HepG2 (cell line): ENCODE measurements at regions not wholly inside any gene's neighbourhood (a gene's known extent, or its start where the extent isn't known, plus 50 kb on each side); places are given as distances from the start of the nearest gene placed in this dataset.

Experiments
- ATAC-seq: fragments of 200-7000 bp; cut with Tn5 transposase; 3 replicates; pipeline ENCODE4 v1.9.1; 2020; ENCODE audit warnings: mild to moderate bottlenecking, moderate library complexity
- BruUV-seq: library from RNA; stranded (reverse); fragments of 400-500 nt; replicated peaks from 2 replicates; lab custom pipeline; 2021; lab: Mats Ljungman, UMichigan
- CTCF ChIA-PET: fragments of 300-600 bp; formaldehyde crosslinking; extraction: SDS; loops from one replicate; lab custom pipeline; 2021; ENCODE audit warnings: low total read pairs, inconsistent platforms, low intra/inter-chr PET ratio; lab: Yijun Ruan, JAX
- POLR2A ChIA-PET: fragments of 350-600 bp; sonication (Branson Sonifier 250); formaldehyde crosslinking; loops from one replicate; lab custom pipeline; 2020; ENCODE audit warnings: antibody characterized with exemption, inconsistent platforms; lab: Yijun Ruan, JAX
- DNase-seq: peaks from one replicate; pipeline ENCODE4 v3.0.0-alpha.2; 2015; ENCODE audit warnings: low spot score
- FAIRE-seq: peaks from 3 replicates; lab custom pipeline; 2011; peaks lifted over from hg19 to GRCh38; lab: Jason Lieb, UNC
- H2AFZ ChIP-seq: one replicate; pipeline ENCODE4 v1.6.1; 2011; ENCODE audit warnings: low read length, inconsistent platforms
- H3K27ac ChIP-seq: fragments of 300-600 bp; 3 replicates; pipeline ENCODE4 v1.8.0; 2011; ENCODE audit warnings: mixed run types, mild to moderate bottlenecking, mixed read lengths, low read length, inconsistent platforms; ENCODE audit not compliant: insufficient read depth; ENCODE audit errors: extremely low read length
- H3K27me3 ChIP-seq, 2 experiments: fragments of 200-600 bp in 1 of 2; 2 replicates in 1 of 2; 3 replicates in 1 of 2; pipeline versions ENCODE4 v1.6.0 to v1.8.0; 2011; ENCODE audit warnings: low read length in 2 of 2, mild to moderate bottlenecking in 2 of 2, moderate library complexity in 2 of 2, inconsistent platforms in 1 of 2; ENCODE audit not compliant: insufficient read depth in 2 of 2, control insufficient read depth in 1 of 2
- H3K36me3 ChIP-seq, 2 experiments: fragments of 200-600 bp in 1 of 2; replicated peaks in 1 of 2; 2 replicates in 1 of 2; 3 replicates in 1 of 2; pipeline versions ENCODE4 v1.5.1 to v1.8.0; 2011; ENCODE audit warnings: low read length in 2 of 2, inconsistent platforms in 1 of 2; ENCODE audit not compliant: insufficient read depth in 2 of 2, control insufficient read depth in 1 of 2
- H3K4me1 ChIP-seq: 2 replicates; pipeline ENCODE4 v1.5.1; 2012; ENCODE audit warnings: low read length, inconsistent platforms; ENCODE audit not compliant: insufficient read depth
- H3K4me2 ChIP-seq: 2 replicates; pipeline ENCODE4 v1.6.0; 2011; ENCODE audit warnings: low read depth, low read length, inconsistent platforms
- H3K4me3 ChIP-seq, 3 experiments: fragments of 200-600 bp in 1 of 3; sonication (generic), shearing (Covaris generic) in 1 of 3; replicated peaks in 1 of 3; 2 replicates each; pipeline ENCODE4 v1.5.1; 2011 to 2016; ENCODE audit warnings: low read length in 3 of 3, inconsistent platforms in 2 of 3, low read depth in 2 of 3, mild to moderate bottlenecking in 2 of 3, control low read depth in 1 of 3, mixed read lengths in 1 of 3; ENCODE audit not compliant: insufficient read depth in 1 of 3
- H3K79me2 ChIP-seq: one replicate; pipeline ENCODE4 v1.6.1; 2011; ENCODE audit warnings: low read length, inconsistent platforms; ENCODE audit not compliant: insufficient read depth
- H3K9ac ChIP-seq: 2 replicates; pipeline ENCODE4 v1.6.0; 2011; ENCODE audit warnings: mild to moderate bottlenecking, low read depth, low read length, inconsistent platforms; ENCODE audit not compliant: insufficient read depth
- H3K9me3 ChIP-seq: 2 replicates; pipeline ENCODE4 v1.5.1; 2012; ENCODE audit warnings: mild to moderate bottlenecking, low read length
- H4K20me1 ChIP-seq: 2 replicates; pipeline ENCODE4 v1.6.0; 2011; ENCODE audit warnings: inconsistent platforms, mild to moderate bottlenecking, low read length, moderate library complexity; ENCODE audit not compliant: insufficient read depth
- ARID3A ChIP-seq: IDR thresholded peaks from 2 replicates; pipeline ENCODE4 v1.6.1; 2012; ENCODE audit warnings: low read depth, low read length, improper control_type of control experiment
- ETV5 ChIP-seq: IDR thresholded peaks from 2 replicates; pipeline ENCODE4 v1.6.1; 2018; ENCODE audit warnings: missing biosample characterization, missing genetic modification reagents, inconsistent platforms, borderline replicate concordance
- FOXM1 ChIP-seq: sonication (generic); formaldehyde crosslinking; IDR thresholded peaks from 2 replicates; pipeline ENCODE4 v1.5.0; 2020; ENCODE audit warnings: missing genetic modification reagents
- HNF1B ChIP-seq: sonication (generic); formaldehyde crosslinking; IDR thresholded peaks from 2 replicates; pipeline ENCODE4 v1.5.1; 2020; ENCODE audit warnings: mild to moderate bottlenecking, moderate library complexity, missing genetic modification reagents
- ZNF496 ChIP-seq: sonication (generic); formaldehyde crosslinking; IDR thresholded peaks from 2 replicates; pipeline ENCODE4 v1.8.1; 2023; ENCODE audit warnings: mild to moderate bottlenecking, moderate library complexity, missing genetic modification reagents; ENCODE audit not compliant: insufficient replicate concordance
- WGBS: methylation state at CpG from one replicate; pipeline ENCODE4 v1.1.6; 2017; ENCODE audit warnings: low lambda C conversion rate; 5-methylcytosine and 5-hydroxymethylcytosine counted together
- in situ Hi-C: cut with HindIII; loops from 2 replicates; pipeline ENCODE4 v1.10.0; 2017; ENCODE audit warnings: low pct_unique_long_range_greater_than_20kb; ENCODE audit not compliant: extremely low pct_ligation_motif_present
- intact Hi-C: fragments of 100-400 bp; cut with micrococcal nuclease; formaldehyde crosslinking; loops from one replicate; pipeline ENCODE4 v1.10.0; 2022; ENCODE audit not compliant: unreplicated experiment

GRCh38 chr2:167383610-167384194, 495.4 kb downstream of the XIRP2 start:
- no peaks in the 10 kb centered on the region for H3K9me3 ChIP-seq
- no peaks in the 10 kb centered on the region for H3K36me3 ChIP-seq
- DNase-seq (no peak), ATAC-seq (no peak), FAIRE-seq (no peak)
- intact Hi-C loops: no loop called here
- H3K27ac ChIP-seq: no peak overlapping the region
- no peak overlapping the region for H3K4me3 ChIP-seq
- TF ChIP-seq ETV5 (CRISPR knock-in tag) (no peak), HNF1B (CRISPR knock-in tag) (no peak), ARID3A (no peak), ZNF496 (CRISPR knock-in tag) (no peak), FOXM1 (CRISPR knock-in tag) (no peak)
- in situ Hi-C loops: no loop called here
- BruUV-seq: no TSS peak
- no peaks in the 10 kb centered on the region for H3K27me3 ChIP-seq
- no peaks in the 10 kb centered on the region for H3K4me1 ChIP-seq
- H2AFZ ChIP-seq: no peak overlapping the region
- H3K9ac ChIP-seq: no peak overlapping the region
- POLR2A ChIA-PET: no interaction called here
- CTCF ChIA-PET: no interaction called here
- H4K20me1 ChIP-seq: no peaks in the 10 kb centered on the region
- WGBS: 16% methylated on average over 8 of the region's 8 CpGs
- no peak overlapping the region for H3K4me2 ChIP-seq
- no peaks in the 10 kb centered on the region for H3K79me2 ChIP-seq
